PC-9 (cell line): ENCODE measurements at regions not wholly inside any gene's neighbourhood (a gene's known extent, or its start where the extent isn't known, plus 50 kb on each side); places are given as distances from the start of the nearest gene placed in this dataset.

Experiments
- EZH2 ChIP-seq: fragments of 200-600 bp; sonication (generic); IDR thresholded peaks from 2 replicates; pipeline ENCODE4 v1.8.0; 2017; ENCODE audit warnings: antibody characterized with exemption, low read depth
- TF ChIP-seq, protein P1 (sequence below): fragments of 200-600 bp; sonication (generic); conservative IDR thresholded peaks from 2 replicates; pipeline ENCODE4 v1.6.1; 2017; ENCODE audit warnings: mixed run types, antibody characterized with exemption, mild to moderate bottlenecking, moderate library complexity

DNA sequence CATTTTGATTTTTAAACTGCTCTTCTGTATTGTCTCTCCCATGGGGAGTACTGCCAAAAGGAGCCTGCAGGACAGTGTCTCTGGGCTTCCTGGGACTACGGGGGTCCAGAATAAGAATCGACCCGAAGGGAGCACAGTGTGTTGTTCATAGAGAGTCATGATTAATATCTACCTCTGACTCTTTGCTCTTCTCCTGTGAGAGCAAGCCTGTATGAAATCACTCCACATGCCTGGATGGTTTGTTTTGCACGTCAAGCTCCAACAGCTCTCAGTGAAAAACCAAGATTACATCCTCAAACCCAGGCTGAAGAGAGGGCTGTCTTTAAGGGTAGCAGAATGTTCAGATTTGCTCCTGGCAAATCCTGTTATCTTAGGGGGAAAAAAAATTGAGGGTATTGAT, 1860.0 kb upstream of the WWC1 start:
- TF ChIP-seq, protein P1, sequence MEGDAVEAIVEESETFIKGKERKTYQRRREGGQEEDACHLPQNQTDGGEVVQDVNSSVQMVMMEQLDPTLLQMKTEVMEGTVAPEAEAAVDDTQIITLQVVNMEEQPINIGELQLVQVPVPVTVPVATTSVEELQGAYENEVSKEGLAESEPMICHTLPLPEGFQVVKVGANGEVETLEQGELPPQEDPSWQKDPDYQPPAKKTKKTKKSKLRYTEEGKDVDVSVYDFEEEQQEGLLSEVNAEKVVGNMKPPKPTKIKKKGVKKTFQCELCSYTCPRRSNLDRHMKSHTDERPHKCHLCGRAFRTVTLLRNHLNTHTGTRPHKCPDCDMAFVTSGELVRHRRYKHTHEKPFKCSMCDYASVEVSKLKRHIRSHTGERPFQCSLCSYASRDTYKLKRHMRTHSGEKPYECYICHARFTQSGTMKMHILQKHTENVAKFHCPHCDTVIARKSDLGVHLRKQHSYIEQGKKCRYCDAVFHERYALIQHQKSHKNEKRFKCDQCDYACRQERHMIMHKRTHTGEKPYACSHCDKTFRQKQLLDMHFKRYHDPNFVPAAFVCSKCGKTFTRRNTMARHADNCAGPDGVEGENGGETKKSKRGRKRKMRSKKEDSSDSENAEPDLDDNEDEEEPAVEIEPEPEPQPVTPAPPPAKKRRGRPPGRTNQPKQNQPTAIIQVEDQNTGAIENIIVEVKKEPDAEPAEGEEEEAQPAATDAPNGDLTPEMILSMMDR, result no peak
- TF ChIP-seq EZH2, result no peak
